Smooth muscle cell (in vitro differentiated cells): ENCODE measurements at regions not wholly inside any gene's neighbourhood (a gene's known extent, or its start where the extent isn't known, plus 50 kb on each side); places are given as distances from the start of the nearest gene placed in this dataset.

Experiments
- DNase-seq: peaks from one replicate; lab custom pipeline; 2025; ENCODE audit not compliant: unreplicated experiment; lab: John Stamatoyannopoulos, UW
- H2AFZ ChIP-seq: fragments of 200-600 bp; sonication (generic); 2 replicates; pipeline ENCODE4 v1.6.0; 2016; ENCODE audit warnings: antibody characterized with exemption, low read depth, mild to moderate bottlenecking
- H3F3A ChIP-seq: fragments of 200-600 bp; sonication (generic); 2 replicates; pipeline ENCODE4 v1.6.0; 2017; ENCODE audit warnings: antibody characterized with exemption, low read depth
- H3K27ac ChIP-seq: fragments of 200-600 bp; sonication (generic); 2 replicates; pipeline ENCODE4 v1.5.1; 2016; ENCODE audit warnings: low read depth, mild to moderate bottlenecking
- H3K27me3 ChIP-seq: fragments of 200-600 bp; sonication (generic); 2 replicates; pipeline ENCODE4 v1.6.1; 2016; ENCODE audit warnings: low read depth, mild to moderate bottlenecking
- H3K36me3 ChIP-seq: fragments of 200-600 bp; sonication (generic); 2 replicates; pipeline ENCODE4 v1.5.1; 2016; ENCODE audit warnings: low read depth
- H3K4me1 ChIP-seq: fragments of 200-600 bp; sonication (generic); 2 replicates; pipeline ENCODE4 v1.5.1; 2016; ENCODE audit warnings: low read depth
- H3K4me2 ChIP-seq: fragments of 200-600 bp; sonication (generic); 2 replicates; pipeline ENCODE4 v1.6.0; 2016; ENCODE audit warnings: mild to moderate bottlenecking
- H3K4me3 ChIP-seq: fragments of 200-600 bp; sonication (generic); 2 replicates; pipeline ENCODE4 v1.5.1; 2016; ENCODE audit warnings: mild to moderate bottlenecking
- H3K79me2 ChIP-seq: fragments of 200-600 bp; sonication (generic); 2 replicates; pipeline ENCODE4 v1.6.0; 2016; ENCODE audit warnings: low read depth, mild to moderate bottlenecking
- H3K9ac ChIP-seq: fragments of 200-600 bp; sonication (generic); 2 replicates; pipeline ENCODE4 v1.6.0; 2016; ENCODE audit warnings: low read depth
- H3K9me3 ChIP-seq: fragments of 200-600 bp; sonication (generic); replicated peaks from 2 replicates; pipeline ENCODE4 v1.5.1; 2016; ENCODE audit warnings: low read depth
- H4K20me1 ChIP-seq: fragments of 200-600 bp; sonication (generic); 2 replicates; pipeline ENCODE4 v1.6.0; 2016; ENCODE audit warnings: low read depth
- WGBS: methylation state at CpG from one replicate; pipeline ENCODE4 v1.1.7; 2016; ENCODE audit warnings: low lambda C conversion rate; 5-methylcytosine and 5-hydroxymethylcytosine counted together
- TF ChIP-seq, protein P1 (sequence below): fragments of 200-600 bp; sonication (generic); IDR thresholded peaks from 2 replicates; pipeline ENCODE4 v1.5.1; 2017; ENCODE audit warnings: borderline replicate concordance, mild to moderate bottlenecking, antibody characterized with exemption; ENCODE audit not compliant: insufficient read depth, poor library complexity, severe bottlenecking

DNA sequence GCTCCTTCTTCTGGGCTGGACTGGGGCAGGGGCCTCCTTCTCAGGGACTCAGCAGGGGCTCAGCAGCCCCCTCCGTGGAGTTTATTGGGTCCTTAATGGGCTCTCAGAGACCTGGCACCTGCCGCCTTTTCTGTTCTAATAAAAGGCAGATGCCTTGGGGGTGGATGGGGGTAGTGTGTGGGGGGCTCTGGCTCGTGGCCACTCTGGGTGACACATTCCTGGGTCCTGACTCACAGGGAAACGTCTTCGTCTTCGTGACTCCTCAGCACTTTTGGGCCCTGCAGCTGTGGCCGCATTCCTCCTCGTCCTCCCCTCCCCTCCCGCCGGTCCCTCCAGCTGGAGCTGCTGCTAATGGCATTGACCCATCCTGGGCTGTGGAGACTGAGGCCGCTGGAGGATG lies 107.8 kb upstream of the WNT4 start:
- H3K4me2 ChIP-seq: no peak overlapping the region
- H3K36me3 ChIP-seq: no peaks in the 10 kb centered on the region
- H3K27ac ChIP-seq: no peak overlapping the region
- peaks cover 5% of the 10 kb centered on the region for H4K20me1 ChIP-seq
- TF ChIP-seq, protein P1, sequence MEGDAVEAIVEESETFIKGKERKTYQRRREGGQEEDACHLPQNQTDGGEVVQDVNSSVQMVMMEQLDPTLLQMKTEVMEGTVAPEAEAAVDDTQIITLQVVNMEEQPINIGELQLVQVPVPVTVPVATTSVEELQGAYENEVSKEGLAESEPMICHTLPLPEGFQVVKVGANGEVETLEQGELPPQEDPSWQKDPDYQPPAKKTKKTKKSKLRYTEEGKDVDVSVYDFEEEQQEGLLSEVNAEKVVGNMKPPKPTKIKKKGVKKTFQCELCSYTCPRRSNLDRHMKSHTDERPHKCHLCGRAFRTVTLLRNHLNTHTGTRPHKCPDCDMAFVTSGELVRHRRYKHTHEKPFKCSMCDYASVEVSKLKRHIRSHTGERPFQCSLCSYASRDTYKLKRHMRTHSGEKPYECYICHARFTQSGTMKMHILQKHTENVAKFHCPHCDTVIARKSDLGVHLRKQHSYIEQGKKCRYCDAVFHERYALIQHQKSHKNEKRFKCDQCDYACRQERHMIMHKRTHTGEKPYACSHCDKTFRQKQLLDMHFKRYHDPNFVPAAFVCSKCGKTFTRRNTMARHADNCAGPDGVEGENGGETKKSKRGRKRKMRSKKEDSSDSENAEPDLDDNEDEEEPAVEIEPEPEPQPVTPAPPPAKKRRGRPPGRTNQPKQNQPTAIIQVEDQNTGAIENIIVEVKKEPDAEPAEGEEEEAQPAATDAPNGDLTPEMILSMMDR: no peak
- H3K9me3 ChIP-seq: no peaks in the 10 kb centered on the region
- no peaks in the 10 kb centered on the region for H3F3A ChIP-seq
- H3K9ac ChIP-seq: no peak overlapping the region
- H3K4me3 ChIP-seq: no peak overlapping the region
- 18% methylated on average over 11 of the region's 11 CpGs for WGBS
- H3K79me2 ChIP-seq: no peaks in the 10 kb centered on the region
- H3K4me1 ChIP-seq: no peaks in the 10 kb centered on the region
- H3K27me3 ChIP-seq: no peaks in the 10 kb centered on the region
- no peak for DNase-seq
- H2AFZ ChIP-seq: no peak overlapping the region

DNA sequence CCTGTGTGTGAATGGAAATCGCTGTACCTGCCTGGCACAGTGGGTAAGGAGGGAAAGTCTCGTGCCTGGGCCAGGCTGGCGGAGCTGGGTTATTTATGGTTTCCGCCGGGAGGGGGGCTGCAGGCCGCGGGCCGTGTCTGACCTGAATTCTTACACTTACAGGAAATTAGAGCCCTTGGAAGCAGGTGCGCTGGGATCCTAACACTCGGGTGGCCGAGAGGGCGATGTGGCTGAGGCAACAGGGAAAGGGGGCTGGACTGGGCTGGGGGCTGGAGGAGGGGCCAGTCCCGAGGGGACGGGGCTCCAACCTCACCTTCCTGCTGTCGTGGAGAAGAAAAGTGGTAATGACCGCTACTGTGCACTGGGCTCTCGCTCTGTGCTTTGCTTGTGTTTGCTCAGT lies 109.4 kb upstream of the WNT4 start:
- DNase-seq: no peak
- Histone ChIP-seq H3K27me3 (no peaks in the 10 kb centered on the region), H3K9ac (no peak overlapping the region), H3K36me3 (no peaks in the 10 kb centered on the region), H3K4me2 (no peak overlapping the region), H3K27ac (no peak overlapping the region), H3K4me3 (no peak overlapping the region), H3K9me3 (no peaks in the 10 kb centered on the region), H2AFZ (no peak overlapping the region), H3K79me2 (no peaks in the 10 kb centered on the region), H3K4me1 (no peaks in the 10 kb centered on the region), H4K20me1 (peaks cover 5% of the 10 kb centered on the region), H3F3A (no peaks in the 10 kb centered on the region)
- TF ChIP-seq, protein P1: no peak
- WGBS: 82% methylated on average over 17 of the region's 17 CpGs

DNA sequence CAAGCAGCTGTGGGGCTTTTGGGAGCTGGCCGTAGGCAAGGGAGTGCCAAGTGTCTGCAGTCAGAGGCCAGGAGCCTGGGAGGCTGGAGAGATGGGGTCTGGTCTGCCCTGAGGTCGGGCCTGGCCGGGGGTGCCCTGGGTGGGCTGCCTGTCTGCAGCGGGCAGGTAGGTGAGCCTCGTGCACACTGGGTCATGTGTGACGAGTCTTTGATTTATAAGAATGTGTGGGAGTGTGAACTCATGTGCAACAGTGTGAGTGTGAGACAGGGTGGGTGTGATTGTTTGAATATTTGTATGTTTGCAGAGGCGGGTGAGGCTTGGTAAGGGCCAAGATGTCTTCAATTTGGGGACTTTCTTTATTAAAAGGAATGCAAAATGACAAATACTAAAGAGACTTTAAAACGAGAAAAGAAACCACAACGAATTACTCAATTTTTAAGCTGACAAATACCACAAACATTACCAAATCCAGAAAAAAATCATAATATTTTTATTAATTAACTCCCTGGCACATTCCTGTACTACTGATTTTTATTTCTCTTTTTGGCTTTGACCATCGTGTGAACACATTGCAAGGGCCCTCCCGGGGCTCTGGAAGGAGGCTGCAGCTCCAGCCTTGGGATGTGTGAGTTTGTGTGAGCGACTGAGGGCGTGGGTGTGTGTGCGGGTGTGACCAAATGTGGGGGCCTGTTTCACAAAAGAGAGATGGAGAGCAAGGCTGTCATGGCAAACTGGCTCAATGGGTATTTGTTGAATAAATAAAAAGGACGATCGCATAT lies 110.3 kb upstream of the WNT4 start:
- Histone ChIP-seq H3K27me3 (no peaks in the 10 kb centered on the region), H3K4me1 (no peaks in the 10 kb centered on the region), H3K27ac (no peak overlapping the region), H2AFZ (no peak overlapping the region), H3K9me3 (no peaks in the 10 kb centered on the region), H3K4me3 (no peak overlapping the region), H3K36me3 (no peaks in the 10 kb centered on the region), H3K79me2 (no peaks in the 10 kb centered on the region), H3K9ac (no peak overlapping the region), H3F3A (no peaks in the 10 kb centered on the region), H4K20me1 (peaks cover 5% of the 10 kb centered on the region), H3K4me2 (no peak overlapping the region)
- 73% methylated on average over 16 of the region's 16 CpGs for WGBS
- no peak for DNase-seq
- TF ChIP-seq, protein P1: no peak

DNA sequence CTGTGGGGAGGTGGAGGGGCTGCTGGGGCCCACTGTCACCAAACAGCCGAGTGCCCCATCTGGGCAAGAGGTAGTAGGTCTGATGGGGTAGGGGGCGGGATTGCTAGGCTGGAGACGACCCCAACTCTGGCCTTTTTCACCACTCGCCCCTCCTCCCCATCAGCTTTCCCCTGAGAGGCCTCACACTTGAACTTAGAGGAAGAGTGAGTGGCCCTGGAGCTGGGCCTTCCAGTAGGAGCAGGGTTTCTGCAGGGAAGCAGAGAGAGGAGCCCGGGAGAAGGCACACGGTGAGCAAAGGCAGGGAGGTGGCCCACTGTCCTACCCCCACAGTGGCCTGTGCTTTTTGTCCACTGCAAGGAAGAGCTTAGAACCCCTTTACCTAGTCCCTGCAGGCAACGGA lies 111.9 kb upstream of the WNT4 start:
- Histone ChIP-seq H3K27me3 (no peaks in the 10 kb centered on the region), H2AFZ (no peak overlapping the region), H3K79me2 (no peaks in the 10 kb centered on the region), H4K20me1 (peaks cover 5% of the 10 kb centered on the region), H3K36me3 (no peaks in the 10 kb centered on the region), H3F3A (no peaks in the 10 kb centered on the region), H3K9me3 (no peaks in the 10 kb centered on the region), H3K4me2 (no peak overlapping the region), H3K9ac (no peak overlapping the region), H3K4me1 (no peaks in the 10 kb centered on the region), H3K27ac (no peak overlapping the region), H3K4me3 (no peak overlapping the region)
- 76% methylated on average over 7 of the region's 7 CpGs for WGBS
- TF ChIP-seq, protein P1: no peak
- no peak for DNase-seq
